GM12878 (cell line): ENCODE measurements at regions not wholly inside any gene's neighbourhood (a gene's known extent, or its start where the extent isn't known, plus 50 kb on each side); places are given as distances from the start of the nearest gene placed in this dataset.

Experiments used
- ATAC-seq: fragments of 200-7000 bp; cut with Tn5 transposase; 3 replicates; pipeline ENCODE4 v1.9.1; 2020; ENCODE audit warnings: mild to moderate bottlenecking, moderate library complexity
- BruUV-seq: library from RNA; stranded (reverse); fragments of 400-500 nt; replicated peaks from 2 replicates; lab custom pipeline; 2021; lab: Mats Ljungman, UMichigan
- CTCF ChIA-PET: fragments of 300-600 bp; sonication (Branson Sonifier 250); formaldehyde crosslinking; extraction: SDS; loops from one replicate; lab custom pipeline; 2021; ENCODE audit warnings: inconsistent platforms; lab: Yijun Ruan, JAX
- POLR2A ChIA-PET: fragments of 350-600 bp; formaldehyde crosslinking; extraction: SDS; loops from one replicate; lab custom pipeline; 2021; ENCODE audit warnings: inconsistent platforms; lab: Charles Lee
- RAD21 ChIA-PET: fragments of 300-600 bp; sonication (Branson Sonifier 250); formaldehyde crosslinking; loops from one replicate; lab custom pipeline; 2023; ENCODE audit warnings: antibody characterized with exemption; ENCODE audit not compliant: unreplicated experiment; lab: Charles Lee
- SMC1A ChIA-PET: fragments of 300-600 bp; sonication (Branson Sonifier 250); formaldehyde crosslinking; loops from one replicate; lab custom pipeline; 2023; ENCODE audit not compliant: unreplicated experiment, uncharacterized antibody; lab: Charles Lee
- DNase-seq: peaks from one replicate; pipeline ENCODE4 v3.0.0-alpha.2; 2011; ENCODE audit warnings: low read depth, low spot score
- FAIRE-seq: peaks from 3 replicates; lab custom pipeline; 2011; peaks lifted over from hg19 to GRCh38; lab: Jason Lieb, UNC
- H2AFZ ChIP-seq: 2 replicates; pipeline ENCODE4 v1.6.0; 2011; ENCODE audit warnings: low read depth, low read length, control low read depth; ENCODE audit not compliant: control insufficient read depth
- H3K27ac ChIP-seq: 2 replicates; pipeline ENCODE4 v1.5.1; 2011; ENCODE audit warnings: control low read depth; ENCODE audit not compliant: control insufficient read depth, insufficient read depth
- H3K27me3 ChIP-seq, 2 experiments: replicated peaks in 1 of 2; 2 replicates each; pipeline versions ENCODE4 v1.6.0 to v1.6.1; 2011; ENCODE audit warnings: low read length in 1 of 2; ENCODE audit not compliant: control insufficient read depth in 2 of 2, insufficient read depth in 2 of 2
- H3K36me3 ChIP-seq, 2 experiments: 2 replicates each; pipeline ENCODE4 v1.5.1; 2011; ENCODE audit warnings: low read length in 1 of 2; ENCODE audit not compliant: control insufficient read depth in 2 of 2, insufficient read depth in 2 of 2
- H3K4me1 ChIP-seq: 2 replicates; pipeline ENCODE4 v1.6.1; 2011; ENCODE audit warnings: mild to moderate bottlenecking, low read length, moderate library complexity, mixed read lengths; ENCODE audit not compliant: control insufficient read depth, insufficient read depth
- H3K4me2 ChIP-seq: 2 replicates; pipeline ENCODE4 v1.6.0; 2011; ENCODE audit warnings: control low read depth; ENCODE audit not compliant: control insufficient read depth, insufficient read depth
- H3K4me3 ChIP-seq: fragments of 200-600 bp; sonication (generic); 2 replicates; pipeline ENCODE4 v1.5.1; 2016
- H3K79me2 ChIP-seq: 2 replicates; pipeline ENCODE4 v1.6.0; 2011; ENCODE audit warnings: low read length; ENCODE audit not compliant: control insufficient read depth, insufficient read depth
- H3K9ac ChIP-seq: 2 replicates; pipeline ENCODE4 v1.8.0; 2011; ENCODE audit warnings: low read length, control low read depth, mixed read lengths; ENCODE audit not compliant: control insufficient read depth, insufficient read depth
- H3K9me3 ChIP-seq: replicated peaks from 3 replicates; pipeline ENCODE4 v1.5.1; 2011; ENCODE audit warnings: mild to moderate bottlenecking, low read length; ENCODE audit not compliant: control insufficient read depth, insufficient read depth
- H4K20me1 ChIP-seq: 2 replicates; pipeline ENCODE4 v1.6.0; 2011; ENCODE audit not compliant: control insufficient read depth, insufficient read depth
- HCFC1 ChIP-seq: fragments of 150-350 bp; IDR thresholded peaks from 2 replicates; pipeline ENCODE4 v1.6.1; 2014; ENCODE audit warnings: low read length
- JUND ChIP-seq: IDR thresholded peaks from 2 replicates; pipeline ENCODE4 v1.6.1; 2012; ENCODE audit warnings: low read depth, mild to moderate bottlenecking, low read length, improper control_type of control experiment, moderate library complexity
- MYB ChIP-seq: fragments of 150-350 bp; IDR thresholded peaks from 2 replicates; pipeline ENCODE4 v1.6.1; 2014; ENCODE audit warnings: mild to moderate bottlenecking, low read depth, low read length, borderline replicate concordance
- NFXL1 ChIP-seq: fragments of 450-650 bp; IDR thresholded peaks from 2 replicates; pipeline ENCODE4 v1.6.1; 2017; ENCODE audit warnings: antibody characterized with exemption, mild to moderate bottlenecking, borderline replicate concordance
- POLR2AphosphoS2 ChIP-seq: IDR thresholded peaks from 2 replicates; pipeline ENCODE4 v1.6.1; 2011; ENCODE audit warnings: low read depth, mild to moderate bottlenecking, low read length, improper control_type of control experiment, moderate library complexity
- RFX5 ChIP-seq: IDR thresholded peaks from 2 replicates; pipeline ENCODE4 v1.6.1; 2011; ENCODE audit warnings: low read depth, low read length, improper control_type of control experiment
- SIX5 ChIP-seq: IDR thresholded peaks from 2 replicates; pipeline ENCODE4 v1.6.1; 2011; ENCODE audit warnings: mild to moderate bottlenecking, low read depth, low read length, moderate library complexity; ENCODE audit not compliant: severe bottlenecking
- SMAD5 ChIP-seq: IDR thresholded peaks from 2 replicates; pipeline ENCODE4 v1.6.1; 2016; ENCODE audit warnings: antibody characterized with exemption, low read depth
- TAF1 ChIP-seq: IDR thresholded peaks from 2 replicates; pipeline ENCODE4 v1.6.1; 2011; ENCODE audit warnings: mild to moderate bottlenecking, low read depth, low read length, borderline replicate concordance
- YBX1 ChIP-seq: fragments of 450-650 bp; IDR thresholded peaks from 2 replicates; pipeline ENCODE4 v1.6.1; 2016; ENCODE audit warnings: antibody characterized with exemption
- WGBS: methylation state at CpG from one replicate; pipeline ENCODE4 v1.1.6; 2016; ENCODE audit warnings: low lambda C conversion rate; ENCODE audit not compliant: insufficient replicate concordance, insufficient coverage; ENCODE audit errors: missing lambda C conversion rate; 5-methylcytosine and 5-hydroxymethylcytosine counted together
- in situ Hi-C: fragments of 300-500 bp; cut with MboI; formaldehyde crosslinking; loops from 9 replicates; pipeline ENCODE4 v1.14.3; 2018; ENCODE audit warnings: mixed read lengths
- intact Hi-C: fragments of 100-400 bp; cut with micrococcal nuclease; formaldehyde crosslinking; loops from one replicate; pipeline ENCODE4 v1.14.2; 2022; ENCODE audit not compliant: unreplicated experiment
- TF ChIP-seq, protein P1 (sequence below), 3 experiments: IDR thresholded peaks in 2 of 3; conservative IDR thresholded peaks in 1 of 3; 2 replicates each; pipeline ENCODE4 v1.5.1; 2011; ENCODE audit warnings: low read depth in 3 of 3, low read length in 3 of 3, mild to moderate bottlenecking in 3 of 3, control low read depth in 2 of 3, moderate library complexity in 2 of 3, inconsistent platforms in 1 of 3, mixed read lengths in 1 of 3; ENCODE audit not compliant: control insufficient read depth in 2 of 3, insufficient read depth in 1 of 3; ENCODE audit errors: extremely low read depth in 1 of 3
- TF ChIP-seq, protein P2 (sequence below): IDR thresholded peaks from 2 replicates; pipeline ENCODE4 v1.6.1; 2012; ENCODE audit warnings: low read depth, low read length, improper control_type of control experiment
- TF ChIP-seq, protein P3 (sequence below): fragments of 450-650 bp; IDR thresholded peaks from 2 replicates; pipeline ENCODE4 v1.6.1; 2016; ENCODE audit warnings: mild to moderate bottlenecking, moderate library complexity, borderline replicate concordance

DNA sequence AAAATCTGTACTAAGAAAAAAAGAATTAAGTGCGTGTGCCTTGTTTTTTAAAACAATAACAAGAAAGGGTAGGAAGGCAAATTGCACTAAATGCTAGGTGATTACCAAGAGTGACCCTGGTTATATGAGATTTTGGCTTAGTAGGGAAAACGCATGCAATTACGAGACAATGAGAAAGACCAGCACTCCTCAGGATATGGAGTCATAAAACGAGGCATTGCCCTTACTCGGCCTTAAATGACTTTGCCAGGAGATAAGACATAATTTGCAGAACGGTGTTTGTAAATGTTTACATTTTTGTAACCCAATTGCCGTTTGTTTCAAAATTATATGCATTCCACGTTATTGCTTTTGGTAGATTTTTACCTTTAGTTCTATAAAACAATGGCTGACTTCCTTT is 179.8 kb downstream of the RBM26 start (continued):
- TF ChIP-seq SIX5 (no peak), JUND (no peak)
- TF ChIP-seq, protein P1, sequence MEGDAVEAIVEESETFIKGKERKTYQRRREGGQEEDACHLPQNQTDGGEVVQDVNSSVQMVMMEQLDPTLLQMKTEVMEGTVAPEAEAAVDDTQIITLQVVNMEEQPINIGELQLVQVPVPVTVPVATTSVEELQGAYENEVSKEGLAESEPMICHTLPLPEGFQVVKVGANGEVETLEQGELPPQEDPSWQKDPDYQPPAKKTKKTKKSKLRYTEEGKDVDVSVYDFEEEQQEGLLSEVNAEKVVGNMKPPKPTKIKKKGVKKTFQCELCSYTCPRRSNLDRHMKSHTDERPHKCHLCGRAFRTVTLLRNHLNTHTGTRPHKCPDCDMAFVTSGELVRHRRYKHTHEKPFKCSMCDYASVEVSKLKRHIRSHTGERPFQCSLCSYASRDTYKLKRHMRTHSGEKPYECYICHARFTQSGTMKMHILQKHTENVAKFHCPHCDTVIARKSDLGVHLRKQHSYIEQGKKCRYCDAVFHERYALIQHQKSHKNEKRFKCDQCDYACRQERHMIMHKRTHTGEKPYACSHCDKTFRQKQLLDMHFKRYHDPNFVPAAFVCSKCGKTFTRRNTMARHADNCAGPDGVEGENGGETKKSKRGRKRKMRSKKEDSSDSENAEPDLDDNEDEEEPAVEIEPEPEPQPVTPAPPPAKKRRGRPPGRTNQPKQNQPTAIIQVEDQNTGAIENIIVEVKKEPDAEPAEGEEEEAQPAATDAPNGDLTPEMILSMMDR (IDR thresholded peaks at IDR 0.05 in 2 of 3, conservative IDR thresholded peaks at IDR 0.05 in 1 of 3; ENCODE audit: control insufficient read depth in 2 of 3, extremely low read depth in 1 of 3, insufficient read depth in 1 of 3, low read depth in 3 of 3, low read length in 3 of 3) = no peak

DNA sequence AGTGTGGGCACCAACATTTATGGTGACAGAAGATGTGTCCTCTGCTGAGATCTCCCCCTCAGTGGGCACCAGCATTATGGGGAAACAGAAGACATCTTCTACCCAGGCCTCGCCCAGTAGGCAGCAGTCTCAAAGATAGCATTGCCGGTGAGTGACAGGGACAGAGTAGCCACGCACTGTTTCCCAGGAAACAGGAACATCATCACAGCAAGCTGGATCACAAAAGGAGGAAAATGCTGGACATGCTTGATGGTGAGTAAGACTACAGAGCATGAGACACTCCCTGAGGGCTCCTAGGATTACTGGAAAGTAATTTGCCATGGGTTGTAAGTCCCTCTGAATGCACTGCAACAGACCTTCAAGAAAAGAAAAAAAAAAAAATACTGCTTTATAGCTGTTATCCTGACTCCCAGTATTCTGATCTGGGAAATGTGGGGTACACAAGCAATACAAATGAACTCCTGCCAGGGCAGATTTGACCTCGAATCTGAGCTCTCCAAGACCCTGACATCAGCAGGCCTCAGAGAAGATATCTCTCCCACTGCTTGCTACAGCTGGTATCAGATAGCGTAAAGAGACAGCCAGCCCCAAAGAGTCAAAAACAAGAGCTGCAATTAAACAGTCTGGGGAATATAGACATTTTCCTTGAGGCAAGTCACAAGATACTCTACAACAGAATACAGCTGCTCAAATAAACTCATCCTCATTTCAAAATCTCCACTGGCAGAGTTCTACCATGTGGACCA is 180.4 kb downstream of the RBM26 start:
- Histone ChIP-seq H2AFZ (no peak overlapping the region), H3K4me2 (no peak overlapping the region), H3K79me2 (no peaks in the 10 kb centered on the region), H3K9ac (no peak overlapping the region), H3K4me1 (peaks cover 10% of the 10 kb centered on the region), H3K36me3 (no peaks in the 10 kb centered on the region), H4K20me1 (no peaks in the 10 kb centered on the region), H3K27ac (no peak overlapping the region), H3K4me3 (no peak overlapping the region), H3K9me3 (no peaks in the 10 kb centered on the region; the same call in 2 of the 3 replicates), H3K27me3 (no peaks in the 10 kb centered on the region)
- FAIRE-seq = no peak
- ATAC-seq = no peak
- POLR2A ChIA-PET = no interaction called here
- in situ Hi-C loops (no loop called here), intact Hi-C loops (loop anchor here (5.0 kb wide), 1 partner anchor 33 kb away; no protein-coding TSS in a partner anchor)
- 77% methylated on average over 5 of the region's 5 CpGs for WGBS
- DNase-seq = no peak
- BruUV-seq = no TSS peak
- SMC1A ChIA-PET = interaction anchor here (0.6 to 4.0 kb wide), 5 partner anchors 13 to 227 kb away, joined by 3 to 10 read pairs (median 4); no protein-coding TSS in a partner anchor
- RAD21 ChIA-PET = no interaction called here
- CTCF ChIA-PET = interaction anchor here (0.7 to 1.6 kb wide), 2 partner anchors 10 to 30 kb away, joined by 3 to 4 read pairs; no protein-coding TSS in a partner anchor
- TF ChIP-seq, protein P2, sequence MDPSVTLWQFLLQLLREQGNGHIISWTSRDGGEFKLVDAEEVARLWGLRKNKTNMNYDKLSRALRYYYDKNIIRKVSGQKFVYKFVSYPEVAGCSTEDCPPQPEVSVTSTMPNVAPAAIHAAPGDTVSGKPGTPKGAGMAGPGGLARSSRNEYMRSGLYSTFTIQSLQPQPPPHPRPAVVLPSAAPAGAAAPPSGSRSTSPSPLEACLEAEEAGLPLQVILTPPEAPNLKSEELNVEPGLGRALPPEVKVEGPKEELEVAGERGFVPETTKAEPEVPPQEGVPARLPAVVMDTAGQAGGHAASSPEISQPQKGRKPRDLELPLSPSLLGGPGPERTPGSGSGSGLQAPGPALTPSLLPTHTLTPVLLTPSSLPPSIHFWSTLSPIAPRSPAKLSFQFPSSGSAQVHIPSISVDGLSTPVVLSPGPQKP = no peak
- TF ChIP-seq SMAD5 = no peak
- TF ChIP-seq TAF1 = no peak
- no peak for TF ChIP-seq NFXL1
- no peak for TF ChIP-seq RFX5
- TF ChIP-seq MYB = no peak
- TF ChIP-seq, protein P3, sequence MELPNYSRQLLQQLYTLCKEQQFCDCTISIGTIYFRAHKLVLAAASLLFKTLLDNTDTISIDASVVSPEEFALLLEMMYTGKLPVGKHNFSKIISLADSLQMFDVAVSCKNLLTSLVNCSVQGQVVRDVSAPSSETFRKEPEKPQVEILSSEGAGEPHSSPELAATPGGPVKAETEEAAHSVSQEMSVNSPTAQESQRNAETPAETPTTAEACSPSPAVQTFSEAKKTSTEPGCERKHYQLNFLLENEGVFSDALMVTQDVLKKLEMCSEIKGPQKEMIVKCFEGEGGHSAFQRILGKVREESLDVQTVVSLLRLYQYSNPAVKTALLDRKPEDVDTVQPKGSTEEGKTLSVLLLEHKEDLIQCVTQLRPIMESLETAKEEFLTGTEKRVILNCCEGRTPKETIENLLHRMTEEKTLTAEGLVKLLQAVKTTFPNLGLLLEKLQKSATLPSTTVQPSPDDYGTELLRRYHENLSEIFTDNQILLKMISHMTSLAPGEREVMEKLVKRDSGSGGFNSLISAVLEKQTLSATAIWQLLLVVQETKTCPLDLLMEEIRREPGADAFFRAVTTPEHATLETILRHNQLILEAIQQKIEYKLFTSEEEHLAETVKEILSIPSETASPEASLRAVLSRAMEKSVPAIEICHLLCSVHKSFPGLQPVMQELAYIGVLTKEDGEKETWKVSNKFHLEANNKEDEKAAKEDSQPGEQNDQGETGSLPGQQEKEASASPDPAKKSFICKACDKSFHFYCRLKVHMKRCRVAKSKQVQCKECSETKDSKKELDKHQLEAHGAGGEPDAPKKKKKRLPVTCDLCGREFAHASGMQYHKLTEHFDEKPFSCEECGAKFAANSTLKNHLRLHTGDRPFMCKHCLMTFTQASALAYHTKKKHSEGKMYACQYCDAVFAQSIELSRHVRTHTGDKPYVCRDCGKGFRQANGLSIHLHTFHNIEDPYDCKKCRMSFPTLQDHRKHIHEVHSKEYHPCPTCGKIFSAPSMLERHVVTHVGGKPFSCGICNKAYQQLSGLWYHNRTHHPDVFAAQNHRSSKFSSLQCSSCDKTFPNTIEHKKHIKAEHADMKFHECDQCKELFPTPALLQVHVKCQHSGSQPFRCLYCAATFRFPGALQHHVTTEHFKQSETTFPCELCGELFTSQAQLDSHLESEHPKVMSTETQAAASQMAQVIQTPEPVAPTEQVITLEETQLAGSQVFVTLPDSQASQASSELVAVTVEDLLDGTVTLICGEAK = no peak
- no peak for TF ChIP-seq HCFC1
- no peak for TF ChIP-seq POLR2AphosphoS2
- TF ChIP-seq YBX1 = no peak
